Caco-2 (cell line): ENCODE measurements at regions not wholly inside any gene's neighbourhood (a gene's known extent, or its start where the extent isn't known, plus 50 kb on each side); places are given as distances from the start of the nearest gene placed in this dataset.

ENCODE experiments used
- BruUV-seq: library from RNA; stranded (reverse); fragments of 400-500 nt; replicated peaks from 2 replicates; lab custom pipeline; 2021; lab: Mats Ljungman, UMichigan
- CTCF ChIA-PET: fragments of 300-600 bp; sonication (Branson Sonifier 250); formaldehyde crosslinking; loops from one replicate; lab custom pipeline; 2022; ENCODE audit warnings: antibody characterized with exemption; lab: Charles Lee
- POLR2A ChIA-PET: fragments of 300-600 bp; sonication (Branson Sonifier 250); formaldehyde crosslinking; loops from one replicate; lab custom pipeline; 2022; ENCODE audit warnings: antibody characterized with exemption; lab: Charles Lee
- DNase-seq, 2 experiments: peaks; one replicate each; pipeline versions ENCODE4 v3.0.0 to v3.0.0-alpha.2; 2020 to 2022
- H3K27me3 ChIP-seq: replicated peaks from 2 replicates; pipeline ENCODE4 v1.6.0; 2011; ENCODE audit warnings: low read length; ENCODE audit not compliant: control insufficient read depth, insufficient read depth
- H3K36me3 ChIP-seq: 2 replicates; pipeline ENCODE4 v1.5.1; 2011; ENCODE audit warnings: low read length; ENCODE audit not compliant: control insufficient read depth, insufficient read depth
- H3K4me1 ChIP-seq: fragments of 250-450 bp; sonication (Bioruptor Pico); 2 replicates; pipeline ENCODE4 v1.5.1; 2020; ENCODE audit warnings: mild to moderate bottlenecking
- H3K4me3 ChIP-seq: 2 replicates; pipeline ENCODE4 v1.5.1; 2011; ENCODE audit warnings: low read depth, mild to moderate bottlenecking, control low read depth, low read length
- H3K9me3 ChIP-seq: fragments of 250-450 bp; sonication (Bioruptor Pico); 2 replicates; pipeline ENCODE4 v1.5.1; 2020; ENCODE audit warnings: mild to moderate bottlenecking, moderate library complexity
- H3K27ac Mint-ChIP-seq: one replicate; pipeline ENCODE4 v1.8.0; 2022; ENCODE audit warnings: mixed read lengths; ENCODE audit not compliant: unreplicated experiment
- H3K27me3 Mint-ChIP-seq: one replicate; pipeline ENCODE4 v1.8.0; 2022; ENCODE audit warnings: mixed read lengths; ENCODE audit not compliant: insufficient read depth, unreplicated experiment
- H3K36me3 Mint-ChIP-seq: one replicate; pipeline ENCODE4 v1.8.0; 2022; ENCODE audit warnings: mild to moderate bottlenecking, mixed read lengths; ENCODE audit not compliant: insufficient read depth, unreplicated experiment
- H3K4me1 Mint-ChIP-seq: one replicate; pipeline ENCODE4 v1.8.0; 2022; ENCODE audit warnings: low read depth, mixed read lengths; ENCODE audit not compliant: unreplicated experiment
- H3K4me3 Mint-ChIP-seq: one replicate; pipeline ENCODE4 v1.8.0; 2022; ENCODE audit warnings: mild to moderate bottlenecking, moderate library complexity, mixed read lengths; ENCODE audit not compliant: unreplicated experiment
- H3K9me3 Mint-ChIP-seq: one replicate; pipeline ENCODE4 v1.8.0; 2022; ENCODE audit warnings: mixed read lengths; ENCODE audit not compliant: unreplicated experiment
- CTCF ChIP-seq, 2 experiments: fragments of 200-600 bp in 1 of 2; IDR thresholded peaks; 1 replicate in 1 of 2; 2 replicates in 1 of 2; pipeline versions ENCODE4 v1.5.1 to v1.8.0; 2011 to 2022; ENCODE audit warnings: antibody characterized with exemption in 1 of 2, control low read depth in 1 of 2, inconsistent platforms in 1 of 2, low read depth in 1 of 2, low read length in 1 of 2, mild to moderate bottlenecking in 1 of 2, moderate library complexity in 1 of 2; ENCODE audit not compliant: insufficient read depth in 1 of 2, severe bottlenecking in 1 of 2, unreplicated experiment in 1 of 2
- intact Hi-C: fragments of 100-400 bp; cut with micrococcal nuclease; formaldehyde crosslinking; loops from one replicate; pipeline ENCODE4 v1.10.0; 2022; ENCODE audit not compliant: unreplicated experiment

GRCh38 chr10:111923032-111923431 is 260.5 kb downstream of the GPAM start:
- H3K9me3 Mint-ChIP-seq = no peaks in the 10 kb centered on the region
- ChIA-PET POLR2A (no interaction called here), CTCF (no interaction called here)
- no peaks in the 10 kb centered on the region for H3K27me3 Mint-ChIP-seq
- Histone ChIP-seq H3K27me3 (no peaks in the 10 kb centered on the region), H3K4me1 (no peaks in the 10 kb centered on the region), H3K4me3 (no peak overlapping the region), H3K36me3 (no peaks in the 10 kb centered on the region), H3K9me3 (no peaks in the 10 kb centered on the region)
- H3K4me3 Mint-ChIP-seq = no peak overlapping the region
- DNase-seq = no peak
- H3K4me1 Mint-ChIP-seq = no peaks in the 10 kb centered on the region
- H3K36me3 Mint-ChIP-seq = no peaks in the 10 kb centered on the region
- intact Hi-C loops = no loop called here
- TF ChIP-seq CTCF (IDR thresholded peaks at IDR 0.05; ENCODE audit: insufficient read depth in 1 of 2, low read depth in 1 of 2, low read length in 1 of 2, severe bottlenecking in 1 of 2, unreplicated experiment in 1 of 2) = no peak
- no TSS peak for BruUV-seq
- H3K27ac Mint-ChIP-seq = no peak overlapping the region

- Histone ChIP-seq H3K36me3 (no peaks in the 10 kb centered on the region), H3K4me1 (no peaks in the 10 kb centered on the region), H3K27me3 (no peaks in the 10 kb centered on the region), H3K4me3 (no peak overlapping the region), H3K9me3 (no peaks in the 10 kb centered on the region)
- DNase-seq = no peak
- no peak overlapping the region for H3K27ac Mint-ChIP-seq
- ChIA-PET CTCF (no interaction called here), POLR2A (no interaction called here)
- no TSS peak for BruUV-seq
- no peaks in the 10 kb centered on the region for H3K9me3 Mint-ChIP-seq
- H3K4me3 Mint-ChIP-seq = no peak overlapping the region
- no peaks in the 10 kb centered on the region for H3K36me3 Mint-ChIP-seq
- intact Hi-C loops = no loop called here
- H3K4me1 Mint-ChIP-seq = no peaks in the 10 kb centered on the region
- TF ChIP-seq CTCF (IDR thresholded peaks at IDR 0.05; ENCODE audit: insufficient read depth in 1 of 2, low read depth in 1 of 2, low read length in 1 of 2, severe bottlenecking in 1 of 2, unreplicated experiment in 1 of 2) = no peak
- H3K27me3 Mint-ChIP-seq = no peaks in the 10 kb centered on the region
These were observed 257.3 kb downstream of the GPAM start for GRCh38 chr10:111926286-111926685.

- no TSS peak for BruUV-seq
- intact Hi-C loops = no loop called here
- no peak overlapping the region for H3K4me3 ChIP-seq
- ChIA-PET POLR2A (no interaction called here), CTCF (no interaction called here)
- no peaks in the 10 kb centered on the region for H3K4me1 ChIP-seq
- DNase-seq = no peak
- Mint-ChIP-seq H3K36me3 (no peaks in the 10 kb centered on the region), H3K27me3 (peaks cover 8% of the 10 kb centered on the region), H3K4me3 (no peak overlapping the region), H3K27ac (no peak overlapping the region), H3K4me1 (no peaks in the 10 kb centered on the region), H3K9me3 (no peaks in the 10 kb centered on the region)
- no peaks in the 10 kb centered on the region; the same call in 1 of the 2 replicates for H3K27me3 ChIP-seq
- H3K9me3 ChIP-seq = no peaks in the 10 kb centered on the region
- no peaks in the 10 kb centered on the region for H3K36me3 ChIP-seq
- TF ChIP-seq CTCF (IDR thresholded peaks at IDR 0.05; ENCODE audit: insufficient read depth in 1 of 2, low read depth in 1 of 2, low read length in 1 of 2, severe bottlenecking in 1 of 2, unreplicated experiment in 1 of 2) = peak; percentile 15 to 26
These were observed 249.6 kb downstream of the GPAM start for GRCh38 chr10:111933937-111934336.
